Thymus (tissue), 11 donors: ENCODE measurements at regions not wholly inside any gene's neighbourhood (a gene's known extent, or its start where the extent isn't known, plus 50 kb on each side); places are given as distances from the start of the nearest gene placed in this dataset.
"Not testable (repeated sequence)": the region's sequence is repeated elsewhere in the genome, so short reads cannot be mapped to it uniquely, and the experiment has no call there.

ENCODE experiments used
- DNase-seq, 9 donors: peaks; one replicate each; pipeline ENCODE4 v3.0.0-alpha.2; 2013; ENCODE audit warnings: low spot score in 9 of 9, low read depth in 6 of 9, missing footprints in 1 of 9
- H3K27ac ChIP-seq, 2 donors: one replicate each; pipeline ENCODE4 v1.5.1; 2013; ENCODE audit warnings: control low read depth in 1 of 2, low read depth in 1 of 2, low read length in 1 of 2, mild to moderate bottlenecking in 1 of 2, moderate library complexity in 1 of 2
- H3K27me3 ChIP-seq, 2 donors: one replicate each; pipeline ENCODE4 v1.5.1; 2013; ENCODE audit warnings: low read length in 1 of 2; ENCODE audit not compliant: control insufficient read depth in 2 of 2, insufficient read depth in 1 of 2
- H3K36me3 ChIP-seq, 2 donors: one replicate each; pipeline ENCODE4 v1.5.1; 2013; ENCODE audit warnings: low read length in 1 of 2, mild to moderate bottlenecking in 1 of 2, moderate library complexity in 1 of 2; ENCODE audit not compliant: control insufficient read depth in 2 of 2, insufficient read depth in 2 of 2
- H3K4me1 ChIP-seq, 2 donors: one replicate each; pipeline ENCODE4 v1.5.1; 2013; ENCODE audit warnings: low read length in 2 of 2; ENCODE audit not compliant: control insufficient read depth in 2 of 2, insufficient read depth in 2 of 2
- H3K4me3 ChIP-seq, 2 donors: one replicate each; pipeline ENCODE4 v1.5.1; 2013; ENCODE audit warnings: low read length in 2 of 2, control low read depth in 1 of 2, mild to moderate bottlenecking in 1 of 2
- H3K9me3 ChIP-seq, 2 donors: one replicate each; pipeline ENCODE4 v1.5.1; 2013; ENCODE audit warnings: low read length in 1 of 2, mild to moderate bottlenecking in 1 of 2; ENCODE audit not compliant: control insufficient read depth in 2 of 2, insufficient read depth in 1 of 2
- WGBS: extraction: QIAGEN DNeasy Blood & Tissue Kit; methylation state at CpG from one replicate; pipeline ENCODE4 v1.1.7; 2013; 5-methylcytosine and 5-hydroxymethylcytosine counted together
- donor health status: healthy.

- H3K27me3 ChIP-seq: no peaks in the 10 kb centered on the region
- H3K9me3 ChIP-seq: peaks cover 0 to 1% of the 10 kb centered on the region in 2 donors
- 98% methylated on average over 2 of the region's 2 CpGs for WGBS
- no peaks in the 10 kb centered on the region for H3K4me1 ChIP-seq
- DNase-seq: no peak
- no peak overlapping the region for H3K27ac ChIP-seq
- no peak overlapping the region for H3K4me3 ChIP-seq
- H3K36me3 ChIP-seq: no peaks in the 10 kb centered on the region
These were observed 1862.4 kb upstream of the ACO1 start for GRCh38 chr9:30522061-30522460.

DNA sequence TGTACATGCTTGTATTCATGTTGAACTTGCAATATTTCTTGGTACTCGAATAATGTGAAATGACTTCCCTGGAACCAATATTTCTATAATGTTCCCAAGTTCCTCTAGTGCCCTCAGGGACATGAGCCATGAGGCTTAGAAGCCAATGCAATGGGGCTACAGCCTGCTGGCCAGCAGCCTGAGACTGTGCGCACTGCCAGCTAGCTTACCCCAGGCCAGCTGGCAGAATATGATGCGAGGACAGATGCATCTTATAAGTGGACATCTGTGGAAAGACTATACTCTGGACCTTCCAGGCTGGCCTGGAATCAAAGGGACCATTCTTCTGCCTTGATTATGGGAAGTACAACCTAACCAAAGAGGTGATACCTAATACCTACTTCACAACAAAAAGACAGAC, 1862.0 kb upstream of the ACO1 start:
- Histone ChIP-seq H3K9me3 (peaks cover 0 to 1% of the 10 kb centered on the region in 2 donors), H3K36me3 (no peaks in the 10 kb centered on the region), H3K27me3 (no peaks in the 10 kb centered on the region), H3K4me1 (no peaks in the 10 kb centered on the region), H3K4me3 (no peak overlapping the region), H3K27ac (no peak overlapping the region)
- WGBS: 88% methylated on average over 3 of the region's 3 CpGs
- DNase-seq: no peak

- Histone ChIP-seq H3K4me1 (no peaks in the 10 kb centered on the region), H3K27me3 (no peaks in the 10 kb centered on the region), H3K27ac (no peak overlapping the region), H3K36me3 (no peaks in the 10 kb centered on the region), H3K4me3 (no peak overlapping the region), H3K9me3 (peaks cover 0 to 1% of the 10 kb centered on the region in 2 donors)
- no peak for DNase-seq
- 86% methylated on average over 1 of the region's 1 CpG for WGBS
These were observed 1860.1 kb upstream of the ACO1 start for GRCh38 chr9:30524311-30524710.

DNA sequence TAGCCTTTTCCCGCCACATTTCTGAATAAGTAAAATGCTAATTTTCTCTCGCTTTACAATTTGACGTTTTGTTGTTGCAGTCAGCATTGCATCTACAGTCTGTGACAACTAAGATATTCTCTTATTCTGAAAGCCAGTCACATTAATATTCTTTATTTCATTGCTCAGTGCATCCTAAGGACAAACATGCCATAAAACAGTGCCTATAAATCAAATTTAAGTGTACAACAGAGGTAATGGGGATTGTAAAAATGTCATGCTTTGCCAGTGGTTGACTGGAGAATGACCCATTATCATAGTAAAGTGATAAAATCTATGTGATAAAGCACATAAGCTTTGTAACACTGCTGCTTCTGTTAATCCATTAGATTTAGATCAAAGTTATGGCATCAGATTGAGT, 1850.0 kb upstream of the ACO1 start:
- Histone ChIP-seq H3K27me3 (no peaks in the 10 kb centered on the region), H3K36me3 (no peaks in the 10 kb centered on the region), H3K27ac (no peak overlapping the region), H3K4me3 (no peak overlapping the region), H3K9me3 (peaks cover 0 to 16% of the 10 kb centered on the region in 2 donors), H3K4me1 (no peaks in the 10 kb centered on the region)
- DNase-seq: no peak
- 96% methylated on average over 3 of the region's 3 CpGs for WGBS

GRCh38 chr9:30534896-30535295, 1849.5 kb upstream of the ACO1 start:
- Histone ChIP-seq H3K9me3 (peaks cover 0 to 16% of the 10 kb centered on the region in 2 donors), H3K4me1 (no peaks in the 10 kb centered on the region), H3K27ac (no peak overlapping the region), H3K36me3 (no peaks in the 10 kb centered on the region), H3K27me3 (no peaks in the 10 kb centered on the region), H3K4me3 (no peak overlapping the region)
- 92% methylated on average over 2 of the region's 2 CpGs for WGBS
- DNase-seq: no peak

DNA sequence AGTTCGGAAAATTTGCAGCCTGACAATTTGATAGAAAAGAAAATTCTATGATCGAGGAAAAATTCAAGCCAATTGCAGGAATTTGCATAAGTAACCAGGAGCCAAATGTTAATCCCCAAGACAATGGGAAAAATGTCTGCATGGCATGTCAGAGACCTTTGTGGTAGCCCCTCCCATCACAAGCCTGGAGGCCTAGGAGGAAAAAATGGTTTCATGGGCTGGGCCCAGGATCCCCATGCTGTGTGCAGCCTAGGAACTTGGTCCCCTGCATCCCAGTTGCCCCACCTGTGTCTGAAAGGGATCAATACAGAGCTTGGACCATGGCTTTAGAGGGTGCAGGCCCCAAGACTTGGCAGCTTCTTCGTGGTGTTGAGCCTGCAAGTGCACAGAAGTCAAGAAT, 1847.9 kb upstream of the ACO1 start:
- 55% methylated on average over 3 of the region's 3 CpGs for WGBS
- Histone ChIP-seq H3K9me3 (peaks cover 0 to 11% of the 10 kb centered on the region in 2 donors), H3K36me3 (no peaks in the 10 kb centered on the region), H3K27me3 (no peaks in the 10 kb centered on the region), H3K27ac (no peak overlapping the region), H3K4me3 (no peak overlapping the region), H3K4me1 (no peaks in the 10 kb centered on the region)
- DNase-seq: no peak

DNA sequence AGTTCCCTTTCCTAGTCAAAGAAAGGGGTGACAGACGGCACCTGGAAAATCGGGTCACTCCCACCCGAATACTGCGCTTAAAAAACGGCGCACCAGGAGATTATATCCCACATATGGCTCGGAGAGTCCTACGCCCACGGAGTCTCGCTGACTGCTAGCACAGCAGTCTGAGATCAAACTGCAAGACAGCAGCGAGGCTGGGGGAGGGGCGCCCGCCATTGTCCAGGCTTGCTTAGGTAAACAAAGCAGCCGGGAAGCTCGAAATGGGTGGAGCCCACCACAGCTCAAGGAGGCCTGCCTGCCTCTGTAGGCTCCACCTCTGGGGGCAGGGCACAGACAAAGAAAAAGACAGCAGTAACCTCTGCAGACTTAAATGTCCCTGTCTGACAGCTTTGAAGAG, 1844.7 kb upstream of the ACO1 start:
- H3K27ac ChIP-seq, H3K36me3 ChIP-seq, H3K27me3 ChIP-seq, DNase-seq, H3K4me1 ChIP-seq, H3K4me3 ChIP-seq, H3K9me3 ChIP-seq: not testable (repeated sequence)
- 93% methylated on average over 15 of the region's 15 CpGs for WGBS

GRCh38 chr9:30574355-30575151, 1809.9 kb upstream of the ACO1 start:
- H3K9me3 ChIP-seq: peaks cover 0 to 17% of the 10 kb centered on the region in 2 donors
- no peaks in the 10 kb centered on the region for H3K36me3 ChIP-seq
- no peak overlapping the region for H3K4me3 ChIP-seq
- no peak for DNase-seq
- no peaks in the 10 kb centered on the region for H3K4me1 ChIP-seq
- H3K27me3 ChIP-seq: no peaks in the 10 kb centered on the region
- WGBS: 96% methylated on average over 28 of the region's 28 CpGs
- H3K27ac ChIP-seq: no peak overlapping the region

DNA sequence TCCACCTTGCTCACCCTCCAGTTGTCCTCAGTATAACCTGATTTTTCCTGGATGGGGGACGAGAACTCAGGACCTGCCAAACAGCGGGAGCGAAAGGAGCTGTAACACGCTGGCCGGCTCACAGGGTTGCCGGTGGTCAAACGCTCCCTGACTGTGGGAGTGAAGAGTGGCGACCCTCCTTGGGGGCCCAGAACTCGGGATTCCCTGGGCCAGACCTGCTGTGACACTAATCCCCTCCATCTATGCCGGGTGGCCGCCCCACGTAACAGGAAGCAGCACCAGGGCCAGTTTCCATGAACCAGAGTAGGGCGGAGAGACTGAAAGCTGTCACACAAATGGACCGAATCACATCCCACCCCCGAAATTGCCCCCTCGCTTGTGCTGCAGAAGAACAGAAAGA, 1809.2 kb upstream of the ACO1 start:
- whole genome bisulfite sequencing: 93% methylated on average over 16 of the region's 16 CpGs
- DNase-seq: no peak
- H3K4me1 ChIP-seq: no peaks in the 10 kb centered on the region

More for the DNA sequence above, 1809.2 kb upstream of the ACO1 start:
- H3K36me3 ChIP-seq: no peaks in the 10 kb centered on the region
- H3K9me3 ChIP-seq: peaks cover 0 to 17% of the 10 kb centered on the region in 2 donors
- no peaks in the 10 kb centered on the region for H3K27me3 ChIP-seq
- H3K27ac ChIP-seq: no peak overlapping the region
- no peak overlapping the region for H3K4me3 ChIP-seq
